HL-60 (cell line): ENCODE measurements at regions not wholly inside any gene's neighbourhood (a gene's known extent, or its start where the extent isn't known, plus 50 kb on each side); places are given as distances from the start of the nearest gene placed in this dataset.

ENCODE experiments used
- DNase-seq, 2 experiments: peaks; one replicate each; pipeline ENCODE4 v3.0.0-alpha.2; 2010 to 2020; ENCODE audit warnings: low read depth in 1 of 2, low spot score in 1 of 2
- H3K27ac ChIP-seq: fragments of 250-450 bp; sonication (Bioruptor Pico); replicated peaks from 2 replicates; pipeline ENCODE4 v1.5.1; 2020; ENCODE audit warnings: mild to moderate bottlenecking, moderate library complexity
- H3K27me3 ChIP-seq: fragments of 250-450 bp; sonication (Bioruptor Pico); 2 replicates; pipeline ENCODE4 v1.5.1; 2021; ENCODE audit warnings: mild to moderate bottlenecking, moderate library complexity; ENCODE audit not compliant: insufficient read depth, poor library complexity, severe bottlenecking
- H3K4me3 ChIP-seq: replicated peaks from 2 replicates; pipeline ENCODE4 v1.5.1; 2011; ENCODE audit warnings: mild to moderate bottlenecking, control low read depth, low read length; ENCODE audit not compliant: insufficient read depth
- GABPA ChIP-seq: IDR thresholded peaks from 2 replicates; pipeline ENCODE4 v1.6.1; 2012; ENCODE audit warnings: low read depth
- POLR2AphosphoS5 ChIP-seq: IDR thresholded peaks from 2 replicates; pipeline ENCODE4 v1.6.1; 2012; ENCODE audit warnings: low read depth
- SPI1 ChIP-seq: IDR thresholded peaks from 2 replicates; pipeline ENCODE4 v1.6.1; 2012; ENCODE audit warnings: low read depth, mild to moderate bottlenecking, borderline replicate concordance
- TF ChIP-seq, protein P1 (sequence below): IDR thresholded peaks from 2 replicates; pipeline ENCODE4 v1.6.1; 2012; ENCODE audit warnings: low read depth; ENCODE audit not compliant: insufficient replicate concordance
- TF ChIP-seq, protein P2 (sequence below): IDR thresholded peaks from one replicate; pipeline ENCODE4 v1.5.1; 2011; ENCODE audit warnings: low read length, control low read depth, inconsistent platforms; ENCODE audit not compliant: insufficient read depth

DNA sequence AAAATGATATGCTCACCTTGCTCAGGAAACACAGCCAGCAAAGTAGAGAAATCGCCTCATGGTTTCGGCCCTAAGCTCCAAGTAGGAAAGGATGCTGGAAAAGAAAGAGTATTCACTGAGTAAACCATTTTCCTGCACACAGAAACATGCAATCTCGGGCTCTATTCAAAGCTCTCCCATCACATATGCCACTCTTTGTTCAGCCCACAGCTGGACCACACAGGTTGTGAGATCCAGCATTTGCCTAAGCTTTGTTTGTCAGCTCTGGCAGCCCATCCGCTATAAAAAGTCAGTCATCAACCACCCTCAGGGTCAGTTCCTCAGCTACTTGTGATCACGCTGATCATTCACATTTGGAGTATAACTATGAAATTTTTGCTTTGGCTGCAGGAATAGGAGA lies 96.5 kb upstream of the SMARCA2 start:
- DNase-seq: no peak
- H3K27ac ChIP-seq: no peak overlapping the region
- TF ChIP-seq, protein P1, sequence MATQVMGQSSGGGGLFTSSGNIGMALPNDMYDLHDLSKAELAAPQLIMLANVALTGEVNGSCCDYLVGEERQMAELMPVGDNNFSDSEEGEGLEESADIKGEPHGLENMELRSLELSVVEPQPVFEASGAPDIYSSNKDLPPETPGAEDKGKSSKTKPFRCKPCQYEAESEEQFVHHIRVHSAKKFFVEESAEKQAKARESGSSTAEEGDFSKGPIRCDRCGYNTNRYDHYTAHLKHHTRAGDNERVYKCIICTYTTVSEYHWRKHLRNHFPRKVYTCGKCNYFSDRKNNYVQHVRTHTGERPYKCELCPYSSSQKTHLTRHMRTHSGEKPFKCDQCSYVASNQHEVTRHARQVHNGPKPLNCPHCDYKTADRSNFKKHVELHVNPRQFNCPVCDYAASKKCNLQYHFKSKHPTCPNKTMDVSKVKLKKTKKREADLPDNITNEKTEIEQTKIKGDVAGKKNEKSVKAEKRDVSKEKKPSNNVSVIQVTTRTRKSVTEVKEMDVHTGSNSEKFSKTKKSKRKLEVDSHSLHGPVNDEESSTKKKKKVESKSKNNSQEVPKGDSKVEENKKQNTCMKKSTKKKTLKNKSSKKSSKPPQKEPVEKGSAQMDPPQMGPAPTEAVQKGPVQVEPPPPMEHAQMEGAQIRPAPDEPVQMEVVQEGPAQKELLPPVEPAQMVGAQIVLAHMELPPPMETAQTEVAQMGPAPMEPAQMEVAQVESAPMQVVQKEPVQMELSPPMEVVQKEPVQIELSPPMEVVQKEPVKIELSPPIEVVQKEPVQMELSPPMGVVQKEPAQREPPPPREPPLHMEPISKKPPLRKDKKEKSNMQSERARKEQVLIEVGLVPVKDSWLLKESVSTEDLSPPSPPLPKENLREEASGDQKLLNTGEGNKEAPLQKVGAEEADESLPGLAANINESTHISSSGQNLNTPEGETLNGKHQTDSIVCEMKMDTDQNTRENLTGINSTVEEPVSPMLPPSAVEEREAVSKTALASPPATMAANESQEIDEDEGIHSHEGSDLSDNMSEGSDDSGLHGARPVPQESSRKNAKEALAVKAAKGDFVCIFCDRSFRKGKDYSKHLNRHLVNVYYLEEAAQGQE: no peak
- TF ChIP-seq SPI1 (no peak), POLR2AphosphoS5 (no peak), GABPA (no peak)
- TF ChIP-seq, protein P2, sequence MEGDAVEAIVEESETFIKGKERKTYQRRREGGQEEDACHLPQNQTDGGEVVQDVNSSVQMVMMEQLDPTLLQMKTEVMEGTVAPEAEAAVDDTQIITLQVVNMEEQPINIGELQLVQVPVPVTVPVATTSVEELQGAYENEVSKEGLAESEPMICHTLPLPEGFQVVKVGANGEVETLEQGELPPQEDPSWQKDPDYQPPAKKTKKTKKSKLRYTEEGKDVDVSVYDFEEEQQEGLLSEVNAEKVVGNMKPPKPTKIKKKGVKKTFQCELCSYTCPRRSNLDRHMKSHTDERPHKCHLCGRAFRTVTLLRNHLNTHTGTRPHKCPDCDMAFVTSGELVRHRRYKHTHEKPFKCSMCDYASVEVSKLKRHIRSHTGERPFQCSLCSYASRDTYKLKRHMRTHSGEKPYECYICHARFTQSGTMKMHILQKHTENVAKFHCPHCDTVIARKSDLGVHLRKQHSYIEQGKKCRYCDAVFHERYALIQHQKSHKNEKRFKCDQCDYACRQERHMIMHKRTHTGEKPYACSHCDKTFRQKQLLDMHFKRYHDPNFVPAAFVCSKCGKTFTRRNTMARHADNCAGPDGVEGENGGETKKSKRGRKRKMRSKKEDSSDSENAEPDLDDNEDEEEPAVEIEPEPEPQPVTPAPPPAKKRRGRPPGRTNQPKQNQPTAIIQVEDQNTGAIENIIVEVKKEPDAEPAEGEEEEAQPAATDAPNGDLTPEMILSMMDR: no peak

DNA sequence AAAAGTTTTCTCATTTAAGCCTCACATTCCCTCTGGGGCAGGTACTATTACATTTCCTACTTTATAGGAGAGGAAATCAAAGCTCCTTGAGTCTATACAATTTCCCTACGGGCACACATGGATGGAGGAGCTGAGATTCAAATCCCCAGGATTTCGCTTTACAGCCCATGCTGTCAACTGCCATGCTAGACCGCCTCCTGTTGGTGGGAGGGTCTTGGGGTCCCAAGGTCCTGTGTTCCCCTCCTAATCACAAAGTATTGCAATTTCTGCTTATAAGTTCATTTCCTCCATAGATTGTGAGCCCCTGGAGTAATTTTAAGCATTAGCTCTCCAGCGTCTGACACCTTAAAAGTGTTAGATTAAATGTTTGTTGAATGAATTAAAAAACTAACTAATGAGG lies 95.9 kb upstream of the SMARCA2 start:
- Histone ChIP-seq H3K27ac (no peak overlapping the region), H3K27me3 (peaks cover 2% of the 10 kb centered on the region), H3K4me3 (no peak overlapping the region)
- TF ChIP-seq, protein P2: no peak
- TF ChIP-seq, protein P1: no peak
- no peak for TF ChIP-seq POLR2AphosphoS5
- TF ChIP-seq SPI1: no peak
- TF ChIP-seq GABPA: no peak
- DNase-seq: no peak

More for the DNA sequence above, 96.5 kb upstream of the SMARCA2 start:
- H3K27me3 ChIP-seq: peaks cover 2% of the 10 kb centered on the region
- H3K4me3 ChIP-seq: no peak overlapping the region

GRCh38 chr9:1920386-1920785 lies 94.8 kb upstream of the SMARCA2 start:
- H3K27me3 ChIP-seq: peaks cover 2% of the 10 kb centered on the region
- H3K4me3 ChIP-seq: no peak overlapping the region
- no peak overlapping the region for H3K27ac ChIP-seq
- TF ChIP-seq, protein P2: no peak
- no peak for TF ChIP-seq GABPA
- no peak for TF ChIP-seq POLR2AphosphoS5
- TF ChIP-seq SPI1: no peak
- TF ChIP-seq, protein P1: no peak
- no peak for DNase-seq
